HUES6 (cell line): ENCODE measurements at regions not wholly inside any gene's neighbourhood (a gene's known extent, or its start where the extent isn't known, plus 50 kb on each side); places are given as distances from the start of the nearest gene placed in this dataset.
"Not testable (repeated sequence)": the region's sequence is repeated elsewhere in the genome, so short reads cannot be mapped to it uniquely, and the experiment has no call there.

Source experiments
- H3K27ac ChIP-seq: 2 replicates; pipeline ENCODE4 v1.7.0; 2013; ENCODE audit warnings: low read depth, mild to moderate bottlenecking, low read length, inconsistent platforms
- H3K27me3 ChIP-seq: 2 replicates; pipeline ENCODE4 v1.6.1; 2013; ENCODE audit warnings: low read length; ENCODE audit not compliant: control insufficient read depth, insufficient read depth
- H3K36me3 ChIP-seq: 2 replicates; pipeline ENCODE4 v1.6.1; 2013; ENCODE audit warnings: low read length; ENCODE audit not compliant: control insufficient read depth, insufficient read depth
- H3K4me1 ChIP-seq: 2 replicates; pipeline ENCODE4 v1.6.1; 2013; ENCODE audit warnings: low read length; ENCODE audit not compliant: control insufficient read depth, insufficient read depth
- H3K4me3 ChIP-seq: 2 replicates; pipeline ENCODE4 v1.5.1; 2013; ENCODE audit warnings: low read depth, low read length
- H3K9ac ChIP-seq: one replicate; pipeline ENCODE4 v1.6.1; 2013; ENCODE audit warnings: mild to moderate bottlenecking, low read length
- H3K9me3 ChIP-seq: 2 replicates; pipeline ENCODE4 v1.6.1; 2013; ENCODE audit warnings: low read depth, low read length; ENCODE audit not compliant: control insufficient read depth, insufficient read depth

- H3K27me3 ChIP-seq = no peaks in the 10 kb centered on the region
- H3K4me1 ChIP-seq = no peaks in the 10 kb centered on the region
- peaks cover 36% of the 10 kb centered on the region for H3K9me3 ChIP-seq
- no peak overlapping the region for H3K9ac ChIP-seq
- no peak overlapping the region for H3K4me3 ChIP-seq
- no peaks in the 10 kb centered on the region for H3K36me3 ChIP-seq
- no peak overlapping the region for H3K27ac ChIP-seq
Measured at GRCh38 chr2:35591886-35592285, 763.7 kb upstream of the CRIM1 start.

GRCh38 chr2:35585972-35586371 lies 769.6 kb upstream of the CRIM1 start:
- H3K9ac ChIP-seq = no peak overlapping the region
- no peaks in the 10 kb centered on the region for H3K4me1 ChIP-seq
- H3K36me3 ChIP-seq = no peaks in the 10 kb centered on the region
- peaks cover 55% of the 10 kb centered on the region for H3K9me3 ChIP-seq
- H3K27ac ChIP-seq = no peak overlapping the region
- no peak overlapping the region for H3K4me3 ChIP-seq
- no peaks in the 10 kb centered on the region for H3K27me3 ChIP-seq

GRCh38 chr2:35582637-35583036 lies 772.9 kb upstream of the CRIM1 start:
- Histone ChIP-seq H3K27ac (no peak overlapping the region), H3K9ac (no peak overlapping the region), H3K4me3 (no peak overlapping the region), H3K27me3 (no peaks in the 10 kb centered on the region), H3K36me3 (no peaks in the 10 kb centered on the region), H3K9me3 (peaks cover 55% of the 10 kb centered on the region), H3K4me1 (no peaks in the 10 kb centered on the region)

- Histone ChIP-seq H3K27me3 (no peaks in the 10 kb centered on the region), H3K9me3 (peaks cover 44% of the 10 kb centered on the region), H3K4me3 (no peak overlapping the region), H3K9ac (no peak overlapping the region), H3K4me1 (no peaks in the 10 kb centered on the region), H3K27ac (no peak overlapping the region), H3K36me3 (no peaks in the 10 kb centered on the region)
Measured at GRCh38 chr2:35580956-35581355, 774.6 kb upstream of the CRIM1 start.

- not testable (repeated sequence) for H3K27me3 ChIP-seq, H3K27ac ChIP-seq, H3K9ac ChIP-seq, H3K4me1 ChIP-seq, H3K4me3 ChIP-seq, H3K36me3 ChIP-seq
- peaks cover 18% of the 10 kb centered on the region for H3K9me3 ChIP-seq
Measured at GRCh38 chr2:35568574-35568973, 787.0 kb upstream of the CRIM1 start.

GRCh38 chr2:35562488-35562887 lies 793.1 kb upstream of the CRIM1 start:
- H3K4me3 ChIP-seq = no peak overlapping the region
- H3K27ac ChIP-seq = no peak overlapping the region
- no peaks in the 10 kb centered on the region for H3K4me1 ChIP-seq
- no peaks in the 10 kb centered on the region for H3K36me3 ChIP-seq
- no peak overlapping the region for H3K9ac ChIP-seq
- no peaks in the 10 kb centered on the region for H3K27me3 ChIP-seq
- H3K9me3 ChIP-seq = no peaks in the 10 kb centered on the region

GRCh38 chr2:35548171-35548570 lies 807.4 kb upstream of the CRIM1 start:
- Histone ChIP-seq H3K4me3 (no peak overlapping the region), H3K27me3 (no peaks in the 10 kb centered on the region), H3K9ac (no peak overlapping the region), H3K9me3 (no peaks in the 10 kb centered on the region), H3K4me1 (no peaks in the 10 kb centered on the region; the same call in 1 of the 2 replicates), H3K27ac (no peak overlapping the region), H3K36me3 (no peaks in the 10 kb centered on the region)

- no peaks in the 10 kb centered on the region for H3K27me3 ChIP-seq
- H3K36me3 ChIP-seq = no peaks in the 10 kb centered on the region
- H3K9me3 ChIP-seq = no peaks in the 10 kb centered on the region
- no peaks in the 10 kb centered on the region; the same call in 1 of the 2 replicates for H3K4me1 ChIP-seq
- no peak overlapping the region for H3K27ac ChIP-seq
- no peak overlapping the region for H3K9ac ChIP-seq
- no peak overlapping the region for H3K4me3 ChIP-seq
Measured at GRCh38 chr2:35545301-35545700, 810.3 kb upstream of the CRIM1 start.

GRCh38 chr2:35538796-35539195 lies 816.8 kb upstream of the CRIM1 start:
- H3K9ac ChIP-seq = no peak overlapping the region
- no peak overlapping the region for H3K4me3 ChIP-seq
- no peaks in the 10 kb centered on the region for H3K36me3 ChIP-seq
- no peak overlapping the region for H3K27ac ChIP-seq
- H3K4me1 ChIP-seq = no peaks in the 10 kb centered on the region
- H3K9me3 ChIP-seq = peaks cover 12% of the 10 kb centered on the region
- no peaks in the 10 kb centered on the region for H3K27me3 ChIP-seq

GRCh38 chr2:35530615-35531135 lies 824.9 kb upstream of the CRIM1 start:
- Histone ChIP-seq H3K9me3 (peaks cover 17% of the 10 kb centered on the region), H3K4me3 (no peak overlapping the region), H3K27ac (no peak overlapping the region), H3K36me3 (no peaks in the 10 kb centered on the region), H3K4me1 (no peaks in the 10 kb centered on the region), H3K27me3 (no peaks in the 10 kb centered on the region), H3K9ac (no peak overlapping the region)

- H3K36me3 ChIP-seq = no peaks in the 10 kb centered on the region
- H3K27me3 ChIP-seq = no peaks in the 10 kb centered on the region
- H3K4me1 ChIP-seq = peaks cover 13% of the 10 kb centered on the region; the same call in 1 of the 2 replicates
- H3K27ac ChIP-seq = no peak overlapping the region
- H3K9me3 ChIP-seq = peaks cover 17% of the 10 kb centered on the region
- H3K9ac ChIP-seq = no peak overlapping the region
- no peak overlapping the region for H3K4me3 ChIP-seq
Measured at GRCh38 chr2:35526741-35527140, 828.8 kb upstream of the CRIM1 start.

GRCh38 chr2:35522450-35522849 lies 833.1 kb upstream of the CRIM1 start:
- Histone ChIP-seq H3K4me3 (no peak overlapping the region), H3K9me3 (peaks cover 26% of the 10 kb centered on the region), H3K9ac (no peak overlapping the region), H3K4me1 (peaks cover 13% of the 10 kb centered on the region; the same call in 1 of the 2 replicates), H3K27me3 (no peaks in the 10 kb centered on the region), H3K36me3 (no peaks in the 10 kb centered on the region), H3K27ac (no peak overlapping the region)
